ENCODE measurements at regions not wholly inside any gene's neighbourhood (a gene's known extent, or its start where the extent isn't known, plus 50 kb on each side); places are given as distances from the start of the nearest gene placed in this dataset.

GRCh38 chr6:19041906-19042305 lies 654.8 kb downstream of the RNF144B start:
- no peak for DNase-seq

GRCh38 chr6:19042420-19042819 lies 655.3 kb downstream of the RNF144B start:
- no peak for DNase-seq

GRCh38 chr6:19050765-19051164 lies 663.6 kb downstream of the RNF144B start:
- no peak for DNase-seq

DNA sequence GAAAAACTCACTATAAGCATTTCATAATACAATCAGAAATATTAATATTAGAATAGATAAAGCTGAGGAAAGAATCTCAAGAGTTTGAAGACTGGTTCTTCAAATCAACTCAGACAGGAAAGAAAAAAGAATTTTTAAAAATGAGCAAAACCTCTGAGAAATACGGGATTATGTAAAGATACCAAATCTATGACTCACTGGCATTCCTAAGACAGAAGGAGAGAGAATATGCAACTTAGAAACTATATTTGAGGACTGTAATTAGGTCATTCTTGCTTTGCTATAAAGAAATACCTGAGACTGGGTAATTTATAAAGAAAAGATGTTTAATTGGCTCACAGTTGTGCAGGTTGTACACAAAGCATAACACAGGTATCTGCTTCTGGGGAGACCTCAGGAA lies 665.1 kb downstream of the RNF144B start:
- no peak for DNase-seq

DNA sequence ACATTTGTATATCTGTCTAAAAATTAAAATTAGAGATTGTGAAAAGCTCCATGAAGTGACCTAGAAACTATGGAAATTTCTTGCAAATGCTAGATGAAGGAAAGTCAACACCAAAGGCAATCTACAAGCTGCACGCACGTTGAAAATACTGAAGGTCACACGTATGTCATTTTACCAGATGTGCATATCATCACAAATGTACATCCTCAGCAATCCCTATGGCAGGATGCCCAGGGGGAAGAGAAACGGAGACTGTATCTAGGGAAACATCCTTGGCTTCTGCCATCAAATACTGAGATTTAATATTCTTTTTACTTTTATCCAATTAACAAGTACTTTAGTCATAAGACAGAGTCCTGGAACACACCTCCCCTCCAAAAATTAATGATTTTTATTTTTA lies 672.0 kb downstream of the RNF144B start:
- DNase-seq = no peak

GRCh38 chr6:19067165-19067564 lies 680.0 kb downstream of the RNF144B start:
- DNase-seq = no peak

DNA sequence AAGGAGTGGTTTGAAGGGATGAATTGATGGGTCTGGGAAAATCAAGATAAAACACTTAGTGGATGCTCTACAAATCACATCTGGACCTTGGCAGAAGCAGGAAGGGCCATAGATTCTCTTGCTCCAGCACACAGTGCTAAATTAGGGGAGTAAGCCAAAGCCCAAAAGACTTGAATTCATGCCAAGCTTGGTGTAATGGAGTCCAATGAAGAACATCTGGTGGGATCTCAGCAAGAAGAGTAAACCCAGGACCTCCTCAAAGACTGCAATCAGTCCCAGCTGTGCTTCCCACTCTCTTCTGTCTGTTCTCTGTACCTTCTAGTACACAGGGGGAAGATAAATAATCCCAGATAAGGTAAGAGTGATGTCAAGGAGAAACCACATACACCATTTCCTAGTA lies 683.4 kb downstream of the RNF144B start:
- DNase-seq = no peak

- DNase-seq = no peak
Observed at GRCh38 chr6:19083801-19084200, 696.7 kb downstream of the RNF144B start.

GRCh38 chr6:19086480-19086879 lies 699.3 kb downstream of the RNF144B start:
- DNase-seq = no peak

- DNase-seq = no peak
Observed at GRCh38 chr6:19087296-19087695, 700.1 kb downstream of the RNF144B start.

DNA sequence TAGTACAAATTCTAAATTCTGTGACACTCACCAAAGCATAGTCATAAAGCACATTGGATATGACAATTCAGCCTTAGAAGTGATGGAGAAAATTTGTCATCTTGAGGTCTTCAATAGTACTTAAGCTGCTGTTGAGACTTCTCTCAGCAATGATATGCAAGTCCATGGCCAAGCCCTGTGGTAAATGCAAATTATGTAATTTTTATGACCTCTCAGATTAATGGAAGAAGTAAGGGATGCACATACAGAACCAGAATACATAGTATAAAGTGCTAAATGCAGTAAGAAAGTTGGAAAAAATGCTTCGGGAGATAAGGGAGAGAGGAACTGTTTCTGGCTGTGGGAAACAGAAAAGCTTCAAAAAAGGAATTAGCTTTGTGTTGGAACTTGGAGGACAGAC lies 700.7 kb downstream of the RNF144B start:
- no peak for DNase-seq

GRCh38 chr6:19100752-19101151 lies 713.6 kb downstream of the RNF144B start:
- DNase-seq = no peak

- DNase-seq = no peak
Observed at GRCh38 chr6:19102936-19103335, 715.8 kb downstream of the RNF144B start.

DNA sequence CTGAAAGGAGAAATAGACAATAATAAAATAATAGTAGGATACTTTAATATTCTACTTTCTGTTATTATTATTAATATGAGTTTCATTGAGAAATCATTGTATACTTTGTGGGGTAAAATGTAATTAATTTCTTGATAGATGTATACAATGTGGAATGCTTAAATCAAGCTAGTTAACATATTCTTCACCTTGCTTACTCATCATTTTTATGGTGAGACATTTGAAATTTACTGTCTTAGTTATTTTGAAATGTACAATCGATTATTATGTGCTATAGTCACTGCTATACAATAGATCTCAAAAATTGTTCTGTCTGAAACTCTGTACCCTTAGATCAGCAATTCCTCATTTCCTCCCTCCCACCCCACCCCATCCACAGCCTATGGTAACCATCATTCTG lies 720.3 kb downstream of the RNF144B start:
- no peak for DNase-seq

- DNase-seq = no peak
Observed at GRCh38 chr6:19121521-19121920, 715.6 kb upstream of the ID4 start.

DNA sequence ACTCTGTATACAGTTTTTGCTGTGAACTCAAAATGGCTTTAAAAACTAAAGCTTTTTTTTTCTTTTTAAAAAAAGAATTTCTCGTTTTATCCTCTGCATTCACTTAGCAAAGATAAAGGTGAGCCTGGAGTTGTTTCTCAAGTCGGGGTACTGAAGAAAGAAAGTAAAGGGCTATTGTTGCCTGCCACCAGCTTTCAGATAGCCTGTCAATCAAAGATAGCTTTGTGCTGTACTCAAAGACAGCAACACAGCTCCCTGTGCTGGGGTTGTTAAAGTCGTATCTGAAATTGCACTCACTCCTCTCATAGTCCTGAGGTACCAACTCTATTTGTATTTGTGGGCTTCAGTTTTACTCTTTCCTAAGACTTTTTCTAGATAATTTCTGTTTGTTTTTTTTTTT lies 710.1 kb upstream of the ID4 start:
- DNase-seq = no peak

DNA sequence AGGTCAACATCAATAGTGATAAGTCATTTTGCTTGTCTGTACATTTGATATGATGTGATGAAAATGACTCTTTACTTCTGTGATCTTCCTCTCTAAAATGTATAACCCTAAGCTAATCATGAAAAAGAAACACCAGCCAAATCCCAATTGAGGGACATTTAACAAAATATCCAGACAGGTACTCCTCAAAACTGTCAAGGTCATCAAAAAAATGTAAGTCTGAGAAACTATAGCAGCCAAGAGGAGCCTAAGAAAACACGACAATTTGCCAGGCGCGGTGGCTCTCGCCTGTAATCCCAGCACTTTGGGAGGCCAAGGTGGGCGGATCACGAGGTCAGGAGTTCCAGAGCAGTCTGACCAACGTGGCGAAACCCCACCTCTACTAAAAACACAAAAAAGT lies 708.5 kb upstream of the ID4 start:
- no peak for DNase-seq

- DNase-seq = no peak
Observed at GRCh38 chr6:19135706-19136105, 701.5 kb upstream of the ID4 start.

GRCh38 chr6:19137505-19137904 lies 699.7 kb upstream of the ID4 start:
- DNase-seq = no peak

DNA sequence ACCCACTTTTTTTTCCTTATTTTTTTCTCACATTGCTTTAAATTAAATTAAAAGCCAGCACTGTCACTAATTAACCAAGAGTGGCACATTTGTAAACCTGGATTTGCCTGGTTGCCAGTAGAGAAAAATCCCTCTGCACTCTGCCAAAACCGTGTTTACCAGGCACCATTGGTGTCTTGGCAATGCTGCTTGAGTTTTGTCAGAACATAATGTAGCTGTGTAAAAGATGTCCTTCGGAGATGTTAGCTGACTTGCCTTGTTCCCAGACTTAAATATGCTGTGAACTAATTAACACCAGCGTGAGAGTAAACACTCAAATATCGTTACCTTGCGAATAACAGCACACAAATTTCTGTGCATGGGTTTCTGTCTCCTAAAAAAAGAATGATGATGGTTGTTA lies 694.9 kb upstream of the ID4 start:
- DNase-seq = no peak

DNA sequence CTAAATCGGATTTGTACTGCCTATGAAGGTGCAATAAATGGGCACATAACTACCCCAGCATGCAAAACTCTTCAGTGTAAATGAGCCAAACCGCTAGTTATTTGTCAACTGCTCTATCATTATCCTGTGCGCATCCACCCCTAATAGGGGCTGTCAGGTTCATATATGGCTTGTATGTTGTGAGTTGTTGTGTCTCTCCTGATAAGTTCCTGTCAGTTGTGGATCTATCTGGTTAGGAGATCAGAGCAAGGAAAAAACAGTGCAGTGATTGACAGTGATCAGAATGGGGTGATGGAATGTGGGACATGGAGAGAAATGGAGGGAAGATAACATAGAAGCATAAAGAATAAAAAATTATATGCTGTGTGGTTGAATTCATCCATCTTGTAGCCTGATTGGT lies 686.9 kb upstream of the ID4 start:
- DNase-seq = no peak

GRCh38 chr6:19153270-19153980 lies 683.7 kb upstream of the ID4 start:
- DNase-seq = no peak

GRCh38 chr6:19153981-19154295 lies 683.2 kb upstream of the ID4 start:
- no peak for DNase-seq

- DNase-seq = no peak
Observed at GRCh38 chr6:19156443-19156842, 680.7 kb upstream of the ID4 start.

DNA sequence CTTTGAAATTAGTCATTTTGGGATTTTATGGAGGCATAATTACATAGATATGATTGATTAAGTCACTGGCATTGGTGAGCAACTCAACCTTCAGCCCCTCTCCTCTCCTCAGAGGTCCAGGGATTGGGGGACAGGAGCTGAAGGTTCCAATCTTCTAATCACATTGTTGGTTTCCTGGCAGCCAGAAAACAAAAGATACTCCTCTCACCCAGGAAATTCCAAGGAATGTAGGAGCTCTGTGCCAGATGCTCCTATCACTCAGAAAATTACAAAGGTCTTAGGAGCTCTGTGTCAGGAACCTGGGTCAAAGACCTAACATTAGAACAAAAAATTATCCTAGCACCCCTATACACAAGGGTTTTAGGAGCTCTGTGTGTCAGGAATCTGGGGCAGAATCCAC lies 679.7 kb upstream of the ID4 start:
- no peak for DNase-seq

- no peak for DNase-seq
Observed at GRCh38 chr6:19158586-19158985, 678.6 kb upstream of the ID4 start.
